K562 (cell line): ENCODE measurements at regions not wholly inside any gene's neighbourhood (a gene's known extent, or its start where the extent isn't known, plus 50 kb on each side); places are given as distances from the start of the nearest gene placed in this dataset.

Source experiments
- CXXC5 ChIP-seq: fragments of 250-450 bp; sonication (Bioruptor Pico); IDR thresholded peaks from 2 replicates; pipeline ENCODE4 v1.8.0; 2022; ENCODE audit warnings: inconsistent platforms, mild to moderate bottlenecking, moderate library complexity
- KAT2B ChIP-seq: IDR thresholded peaks from one replicate; pipeline ENCODE4 v1.6.1; 2012; ENCODE audit warnings: low read depth, mild to moderate bottlenecking, control low read depth, inconsistent platforms, low read length, moderate library complexity
- MYNN ChIP-seq, 2 experiments: sonication (generic); formaldehyde crosslinking in 1 of 2; IDR thresholded peaks; 2 replicates each; pipeline versions ENCODE4 v1.5.0 to v1.6.1; 2016 to 2020; ENCODE audit warnings: antibody characterized with exemption in 1 of 2, missing genetic modification reagents in 1 of 2
- NFATC3 ChIP-seq: fragments of 450-650 bp; IDR thresholded peaks from 2 replicates; pipeline ENCODE4 v1.6.1; 2017; ENCODE audit warnings: mild to moderate bottlenecking
- NR2C1 ChIP-seq, 2 experiments: fragments of 450-650 bp; IDR thresholded peaks; 2 replicates each; pipeline ENCODE4 v1.6.1; 2017; ENCODE audit warnings: mild to moderate bottlenecking in 2 of 2, antibody characterized with exemption in 1 of 2, inconsistent platforms in 1 of 2, missing compliant biosample characterization in 1 of 2, missing genetic modification characterization in 1 of 2
- PML ChIP-seq: IDR thresholded peaks from 2 replicates; pipeline ENCODE4 v1.6.1; 2012; ENCODE audit warnings: low read length, inconsistent platforms
- PPARD ChIP-seq: fragments of 250-450 bp; sonication (Bioruptor Pico); IDR thresholded peaks from 2 replicates; pipeline ENCODE4 v1.8.0; 2022; ENCODE audit warnings: inconsistent platforms, mild to moderate bottlenecking, moderate library complexity
- SNRNP70 ChIP-seq: fragments of 200-400 bp; formaldehyde crosslinking; optimal IDR thresholded peaks from 2 replicates; pipeline ENCODE3; 2017; ENCODE audit warnings: low read depth, low read length
- TCF3 ChIP-seq: sonication (generic); formaldehyde crosslinking; IDR thresholded peaks from 2 replicates; pipeline ENCODE4 v1.4.0; 2020; ENCODE audit warnings: mild to moderate bottlenecking, missing genetic modification reagents
- UBTF ChIP-seq, 2 experiments: IDR thresholded peaks; 2 replicates each; pipeline ENCODE4 v1.6.1; 2012; ENCODE audit warnings: improper control_type of control experiment in 2 of 2, low read depth in 2 of 2, low read length in 2 of 2, borderline replicate concordance in 1 of 2
- ZNF431 ChIP-seq: sonication (generic); formaldehyde crosslinking; IDR thresholded peaks from 2 replicates; pipeline ENCODE4 v1.8.0; 2022; ENCODE audit warnings: mild to moderate bottlenecking, missing genetic modification reagents
- ZZZ3 ChIP-seq: fragments of 450-650 bp; IDR thresholded peaks from 2 replicates; pipeline ENCODE4 v1.6.1; 2016; ENCODE audit warnings: antibody characterized with exemption, mild to moderate bottlenecking, moderate library complexity
- TF ChIP-seq, protein P1 (sequence below), 2 experiments: fragments of 450-650 bp; formaldehyde crosslinking in 1 of 2; IDR thresholded peaks; 2 replicates each; pipeline versions ENCODE4 v1.4.0 to v1.6.1; 2014 to 2020; ENCODE audit warnings: mild to moderate bottlenecking in 2 of 2, borderline replicate concordance in 1 of 2, low read depth in 1 of 2
- TF ChIP-seq, protein P2 (sequence below): IDR thresholded peaks from 2 replicates; pipeline ENCODE4 v1.6.1; 2016; ENCODE audit warnings: missing genetic modification characterization, missing compliant biosample characterization

GRCh38 chr6:15922510-15923250 lies 206.2 kb upstream of the MYLIP start (continued):
- TF ChIP-seq, protein P1, sequence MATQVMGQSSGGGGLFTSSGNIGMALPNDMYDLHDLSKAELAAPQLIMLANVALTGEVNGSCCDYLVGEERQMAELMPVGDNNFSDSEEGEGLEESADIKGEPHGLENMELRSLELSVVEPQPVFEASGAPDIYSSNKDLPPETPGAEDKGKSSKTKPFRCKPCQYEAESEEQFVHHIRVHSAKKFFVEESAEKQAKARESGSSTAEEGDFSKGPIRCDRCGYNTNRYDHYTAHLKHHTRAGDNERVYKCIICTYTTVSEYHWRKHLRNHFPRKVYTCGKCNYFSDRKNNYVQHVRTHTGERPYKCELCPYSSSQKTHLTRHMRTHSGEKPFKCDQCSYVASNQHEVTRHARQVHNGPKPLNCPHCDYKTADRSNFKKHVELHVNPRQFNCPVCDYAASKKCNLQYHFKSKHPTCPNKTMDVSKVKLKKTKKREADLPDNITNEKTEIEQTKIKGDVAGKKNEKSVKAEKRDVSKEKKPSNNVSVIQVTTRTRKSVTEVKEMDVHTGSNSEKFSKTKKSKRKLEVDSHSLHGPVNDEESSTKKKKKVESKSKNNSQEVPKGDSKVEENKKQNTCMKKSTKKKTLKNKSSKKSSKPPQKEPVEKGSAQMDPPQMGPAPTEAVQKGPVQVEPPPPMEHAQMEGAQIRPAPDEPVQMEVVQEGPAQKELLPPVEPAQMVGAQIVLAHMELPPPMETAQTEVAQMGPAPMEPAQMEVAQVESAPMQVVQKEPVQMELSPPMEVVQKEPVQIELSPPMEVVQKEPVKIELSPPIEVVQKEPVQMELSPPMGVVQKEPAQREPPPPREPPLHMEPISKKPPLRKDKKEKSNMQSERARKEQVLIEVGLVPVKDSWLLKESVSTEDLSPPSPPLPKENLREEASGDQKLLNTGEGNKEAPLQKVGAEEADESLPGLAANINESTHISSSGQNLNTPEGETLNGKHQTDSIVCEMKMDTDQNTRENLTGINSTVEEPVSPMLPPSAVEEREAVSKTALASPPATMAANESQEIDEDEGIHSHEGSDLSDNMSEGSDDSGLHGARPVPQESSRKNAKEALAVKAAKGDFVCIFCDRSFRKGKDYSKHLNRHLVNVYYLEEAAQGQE (IDR thresholded peaks at IDR 0.05; ENCODE audit: borderline replicate concordance), result peak; percentile 20; the same call in 1 of the 2 replicates
- TF ChIP-seq, protein P1 (CRISPR knock-in tag; IDR thresholded peaks at IDR 0.05; ENCODE audit: low read depth), result no peak
- no peak for TF ChIP-seq SNRNP70
- peak; percentile 97 for TF ChIP-seq TCF3 (CRISPR knock-in tag)
- TF ChIP-seq PPARD, result no peak
- TF ChIP-seq ZZZ3, result no peak
- TF ChIP-seq, protein P2, sequence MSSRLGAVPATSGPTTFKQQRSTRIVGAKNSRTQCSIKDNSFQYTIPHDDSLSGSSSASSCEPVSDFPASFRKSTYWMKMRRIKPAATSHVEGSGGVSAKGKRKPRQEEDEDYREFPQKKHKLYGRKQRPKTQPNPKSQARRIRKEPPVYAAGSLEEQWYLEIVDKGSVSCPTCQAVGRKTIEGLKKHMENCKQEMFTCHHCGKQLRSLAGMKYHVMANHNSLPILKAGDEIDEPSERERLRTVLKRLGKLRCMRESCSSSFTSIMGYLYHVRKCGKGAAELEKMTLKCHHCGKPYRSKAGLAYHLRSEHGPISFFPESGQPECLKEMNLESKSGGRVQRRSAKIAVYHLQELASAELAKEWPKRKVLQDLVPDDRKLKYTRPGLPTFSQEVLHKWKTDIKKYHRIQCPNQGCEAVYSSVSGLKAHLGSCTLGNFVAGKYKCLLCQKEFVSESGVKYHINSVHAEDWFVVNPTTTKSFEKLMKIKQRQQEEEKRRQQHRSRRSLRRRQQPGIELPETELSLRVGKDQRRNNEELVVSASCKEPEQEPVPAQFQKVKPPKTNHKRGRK (tag), result no peak
- 0 out of 2 replicates have a peak, but pooled peaks have one; percentile 27 for TF ChIP-seq ZNF431 (CRISPR knock-in tag)
- TF ChIP-seq PML, result peak; percentile 96
- TF ChIP-seq UBTF (IDR thresholded peaks at IDR 0.05; ENCODE audit: borderline replicate concordance in 1 of 2, low read depth in 2 of 2, low read length in 2 of 2), result no peak
- 0 out of 2 replicates have a peak, but pooled peaks have one; percentile 48 for TF ChIP-seq NFATC3
- no peak for TF ChIP-seq KAT2B
- TF ChIP-seq MYNN (IDR thresholded peaks at IDR 0.05), result peak; percentile 35; the same call in 1 of the 2 replicates
- TF ChIP-seq MYNN (CRISPR knock-in tag; IDR thresholded peaks at IDR 0.05), result no peak
- TF ChIP-seq NR2C1 (IDR thresholded peaks at IDR 0.05), result no peak
- 0 out of 2 replicates have a peak, but pooled peaks have one; percentile 39 for TF ChIP-seq NR2C1 (tag; IDR thresholded peaks at IDR 0.05)
- peak; percentile 44 for TF ChIP-seq CXXC5
